PFSK-1 (cell line): ENCODE measurements at regions not wholly inside any gene's neighbourhood (a gene's known extent, or its start where the extent isn't known, plus 50 kb on each side); places are given as distances from the start of the nearest gene placed in this dataset.

Source experiments
- FOXP2 ChIP-seq: optimal IDR thresholded peaks from 2 replicates; pipeline ENCODE3; 2011; ENCODE audit warnings: borderline replicate concordance, control low read depth, inconsistent platforms; ENCODE audit not compliant: insufficient read depth; ENCODE audit errors: extremely low read length, extremely low read depth
- POLR2AphosphoS5 ChIP-seq: IDR thresholded peaks from 2 replicates; pipeline ENCODE4 v1.6.1; 2012; ENCODE audit warnings: low read depth, mild to moderate bottlenecking, control low read depth, low read length, moderate library complexity
- SIN3A ChIP-seq: IDR thresholded peaks from 2 replicates; pipeline ENCODE4 v1.6.1; 2012; ENCODE audit warnings: mild to moderate bottlenecking, low read length, moderate library complexity, borderline replicate concordance; ENCODE audit not compliant: insufficient read depth
- TAF1 ChIP-seq: IDR thresholded peaks from 2 replicates; pipeline ENCODE4 v1.6.1; 2012; ENCODE audit warnings: low read length, control low read depth, borderline replicate concordance; ENCODE audit not compliant: insufficient read depth
- TF ChIP-seq, protein P1 (sequence below), 2 experiments: IDR thresholded peaks; 2 replicates each; pipeline versions ENCODE4 v1.6.1 to v1.8.0; 2011 to 2012; ENCODE audit warnings: low read depth in 2 of 2, low read length in 2 of 2, control low read depth in 1 of 2, inconsistent platforms in 1 of 2, mild to moderate bottlenecking in 1 of 2, moderate library complexity in 1 of 2; ENCODE audit not compliant: insufficient read depth in 1 of 2

DNA sequence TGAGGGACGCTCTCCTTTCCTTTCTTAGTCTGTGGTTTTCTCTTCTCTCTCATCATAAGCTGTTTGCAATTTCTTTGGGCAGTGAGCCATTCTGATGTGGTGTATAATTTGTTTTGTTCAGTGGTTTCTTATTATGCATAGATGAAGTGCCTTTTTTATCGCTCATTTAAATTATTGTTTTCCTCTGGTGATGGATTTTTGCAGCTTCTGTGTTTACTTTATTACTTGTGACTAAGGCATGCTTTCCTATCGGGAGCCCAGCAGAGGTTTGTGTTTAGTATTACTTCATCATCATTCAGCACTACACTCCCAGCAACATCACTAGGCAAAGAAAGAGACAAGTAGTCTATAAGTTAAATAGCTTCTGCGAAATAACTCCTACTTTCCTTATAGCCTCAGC lies 586.6 kb upstream of the NOVA1 start:
- no peak for TF ChIP-seq POLR2AphosphoS5
- no peak for TF ChIP-seq SIN3A

GRCh38 chr14:27186048-27186447 lies 588.2 kb upstream of the NOVA1 start:
- TF ChIP-seq POLR2AphosphoS5 (no peak), TAF1 (no peak), SIN3A (no peak), FOXP2 (no peak)
- TF ChIP-seq, protein P1, sequence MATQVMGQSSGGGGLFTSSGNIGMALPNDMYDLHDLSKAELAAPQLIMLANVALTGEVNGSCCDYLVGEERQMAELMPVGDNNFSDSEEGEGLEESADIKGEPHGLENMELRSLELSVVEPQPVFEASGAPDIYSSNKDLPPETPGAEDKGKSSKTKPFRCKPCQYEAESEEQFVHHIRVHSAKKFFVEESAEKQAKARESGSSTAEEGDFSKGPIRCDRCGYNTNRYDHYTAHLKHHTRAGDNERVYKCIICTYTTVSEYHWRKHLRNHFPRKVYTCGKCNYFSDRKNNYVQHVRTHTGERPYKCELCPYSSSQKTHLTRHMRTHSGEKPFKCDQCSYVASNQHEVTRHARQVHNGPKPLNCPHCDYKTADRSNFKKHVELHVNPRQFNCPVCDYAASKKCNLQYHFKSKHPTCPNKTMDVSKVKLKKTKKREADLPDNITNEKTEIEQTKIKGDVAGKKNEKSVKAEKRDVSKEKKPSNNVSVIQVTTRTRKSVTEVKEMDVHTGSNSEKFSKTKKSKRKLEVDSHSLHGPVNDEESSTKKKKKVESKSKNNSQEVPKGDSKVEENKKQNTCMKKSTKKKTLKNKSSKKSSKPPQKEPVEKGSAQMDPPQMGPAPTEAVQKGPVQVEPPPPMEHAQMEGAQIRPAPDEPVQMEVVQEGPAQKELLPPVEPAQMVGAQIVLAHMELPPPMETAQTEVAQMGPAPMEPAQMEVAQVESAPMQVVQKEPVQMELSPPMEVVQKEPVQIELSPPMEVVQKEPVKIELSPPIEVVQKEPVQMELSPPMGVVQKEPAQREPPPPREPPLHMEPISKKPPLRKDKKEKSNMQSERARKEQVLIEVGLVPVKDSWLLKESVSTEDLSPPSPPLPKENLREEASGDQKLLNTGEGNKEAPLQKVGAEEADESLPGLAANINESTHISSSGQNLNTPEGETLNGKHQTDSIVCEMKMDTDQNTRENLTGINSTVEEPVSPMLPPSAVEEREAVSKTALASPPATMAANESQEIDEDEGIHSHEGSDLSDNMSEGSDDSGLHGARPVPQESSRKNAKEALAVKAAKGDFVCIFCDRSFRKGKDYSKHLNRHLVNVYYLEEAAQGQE (IDR thresholded peaks at IDR 0.05; ENCODE audit: insufficient read depth in 1 of 2, low read depth in 2 of 2, low read length in 2 of 2): no peak

DNA sequence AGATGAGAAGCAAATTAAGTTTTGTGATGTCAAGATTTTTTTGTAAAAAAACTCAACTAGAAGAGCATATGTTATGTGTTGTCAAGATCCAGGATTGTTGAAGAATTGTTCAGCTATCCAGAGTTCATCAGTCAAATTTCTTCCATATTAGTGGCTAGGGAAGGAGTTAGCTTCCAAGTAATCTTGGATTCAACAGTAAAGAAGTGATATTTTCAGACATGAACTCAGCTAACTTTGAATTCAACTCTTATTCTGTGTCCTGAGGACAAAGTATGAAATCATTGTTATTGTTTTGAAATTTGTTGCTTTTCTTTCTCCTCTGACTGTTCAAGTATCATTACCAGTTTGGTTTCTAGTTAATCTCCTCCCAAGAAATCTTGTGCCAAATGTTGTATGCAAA lies 589.3 kb upstream of the NOVA1 start:
- TF ChIP-seq, protein P1 (IDR thresholded peaks at IDR 0.05; ENCODE audit: insufficient read depth in 1 of 2, low read depth in 2 of 2, low read length in 2 of 2): no peak
- TF ChIP-seq SIN3A (no peak), TAF1 (no peak), POLR2AphosphoS5 (no peak), FOXP2 (no peak)

GRCh38 chr14:27190296-27190695 lies 592.5 kb upstream of the NOVA1 start:
- TF ChIP-seq SIN3A (no peak), TAF1 (no peak), FOXP2 (no peak), POLR2AphosphoS5 (no peak)
- TF ChIP-seq, protein P1 (IDR thresholded peaks at IDR 0.05; ENCODE audit: insufficient read depth in 1 of 2, low read depth in 2 of 2, low read length in 2 of 2): no peak

DNA sequence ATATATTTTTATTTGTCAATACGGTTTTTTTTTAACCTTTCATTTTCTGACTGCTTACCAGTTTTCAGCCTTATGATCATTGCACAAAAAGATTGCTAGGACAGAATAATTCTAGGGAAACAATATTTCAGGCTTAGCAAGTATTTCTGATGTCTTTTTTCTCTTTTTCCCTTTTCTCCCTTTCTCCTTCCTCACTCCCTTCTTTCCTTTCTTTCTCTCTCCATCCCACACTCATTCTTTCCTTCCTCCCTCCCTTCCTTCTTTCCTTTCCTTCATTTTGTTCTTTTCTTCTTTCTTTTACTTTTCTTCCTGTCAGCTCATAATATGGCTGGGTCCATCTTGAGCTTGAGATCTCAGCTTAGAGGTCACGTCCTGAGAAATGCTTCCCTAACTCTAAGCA lies 601.4 kb upstream of the NOVA1 start:
- TF ChIP-seq, protein P1 (IDR thresholded peaks at IDR 0.05; ENCODE audit: insufficient read depth in 1 of 2, low read depth in 2 of 2, low read length in 2 of 2): no peak
- TF ChIP-seq SIN3A (no peak), FOXP2 (no peak), POLR2AphosphoS5 (no peak), TAF1 (no peak)
